Activated CD4-positive, alpha-beta T cell treated with anti-CD3 and anti-CD28 coated beads for 48 hours (primary cell): ENCODE measurements at regions not wholly inside any gene's neighbourhood (a gene's known extent, or its start where the extent isn't known, plus 50 kb on each side); places are given as distances from the start of the nearest gene placed in this dataset.

Experiments used
- DNase-seq: peaks from one replicate; pipeline ENCODE4 v3.0.0-alpha.2; 2020

- DNase-seq = no peak
Observed at GRCh38 chr11:131307506-131307905, 62.9 kb upstream of the NTM start.

- no peak for DNase-seq
Observed at GRCh38 chr11:131309776-131310175, 60.6 kb upstream of the NTM start.

GRCh38 chr11:131311776-131312514 lies 58.5 kb upstream of the NTM start:
- DNase-seq = no peak
